T47D (cell line): ENCODE measurements at regions not wholly inside any gene's neighbourhood (a gene's known extent, or its start where the extent isn't known, plus 50 kb on each side); places are given as distances from the start of the nearest gene placed in this dataset.
"Not testable (repeated sequence)": the region's sequence is repeated elsewhere in the genome, so short reads cannot be mapped to it uniquely, and the experiment has no call there.

ENCODE experiments used
- DNase-seq, 2 experiments: peaks; one replicate each; pipeline versions ENCODE4 v3.0.0 to v3.0.0-alpha.2; 2011 to 2012; ENCODE audit warnings: low read depth in 1 of 2, low spot score in 1 of 2
- in situ Hi-C: cut with HindIII; loops from 2 replicates; pipeline ENCODE4 v1.10.0; 2016; ENCODE audit warnings: low sequenced_read_pairs, low pct_unique_long_range_greater_than_20kb

GRCh38 chr2:89161626-89162025 lies 470.2 kb downstream of the RPIA start:
- in situ Hi-C loops, DNase-seq: not testable (repeated sequence)

- in situ Hi-C loops, DNase-seq: not testable (repeated sequence)
Measured at GRCh38 chr2:89170506-89171173, 479.2 kb downstream of the RPIA start.

- in situ Hi-C loops, DNase-seq: not testable (repeated sequence)
Measured at GRCh38 chr2:89171174-89171519, 479.7 kb downstream of the RPIA start.

DNA sequence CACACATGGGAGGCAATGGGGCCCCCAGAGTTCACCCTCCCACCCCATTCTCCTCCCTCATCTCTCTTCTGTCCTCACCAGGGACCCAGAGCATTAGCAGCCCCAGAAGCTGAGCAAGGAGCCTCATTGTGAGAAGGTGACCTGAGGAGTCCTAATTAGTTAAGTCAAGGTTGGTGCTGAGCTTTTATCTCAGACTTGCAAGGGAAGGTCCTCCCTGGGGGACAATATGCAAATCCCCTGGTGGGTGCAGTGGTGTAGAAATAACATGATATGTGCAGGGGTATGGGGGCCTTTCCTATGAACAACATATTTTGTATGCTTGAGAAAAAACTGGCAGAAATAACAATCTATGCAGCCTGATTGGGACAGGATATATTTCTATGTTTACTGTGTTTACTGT lies 485.5 kb downstream of the RPIA start:
- in situ Hi-C loops, DNase-seq: not testable (repeated sequence)

- DNase-seq, in situ Hi-C loops: not testable (repeated sequence)
Measured at GRCh38 chr2:89182221-89182620, 490.7 kb downstream of the RPIA start.

DNA sequence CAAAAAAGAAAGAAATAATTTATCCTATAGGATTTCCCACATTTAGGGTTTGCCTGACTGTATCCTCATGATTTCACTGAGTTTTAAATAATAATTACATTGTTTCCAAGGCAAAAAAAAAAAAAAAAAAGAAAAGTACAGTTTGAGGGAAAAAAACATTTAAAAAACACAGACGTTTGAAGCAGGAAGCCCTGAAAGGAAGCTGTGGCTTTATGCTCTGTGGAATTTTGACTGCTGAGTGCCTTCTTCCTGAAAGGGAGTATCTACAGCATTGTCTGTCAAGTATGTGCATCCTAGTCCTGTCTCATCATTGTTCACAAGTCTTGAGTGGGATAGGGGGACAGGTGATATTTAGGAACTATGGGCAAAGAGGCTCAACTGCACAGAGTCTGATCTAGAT lies 493.3 kb downstream of the RPIA start:
- DNase-seq, in situ Hi-C loops: not testable (repeated sequence)

GRCh38 chr2:89195636-89196251 lies 504.3 kb downstream of the RPIA start:
- DNase-seq, in situ Hi-C loops: not testable (repeated sequence)

GRCh38 chr2:89196719-89197118 lies 505.2 kb downstream of the RPIA start:
- in situ Hi-C loops, DNase-seq: not testable (repeated sequence)

GRCh38 chr2:89198026-89198425 lies 506.6 kb downstream of the RPIA start:
- DNase-seq, in situ Hi-C loops: not testable (repeated sequence)

DNA sequence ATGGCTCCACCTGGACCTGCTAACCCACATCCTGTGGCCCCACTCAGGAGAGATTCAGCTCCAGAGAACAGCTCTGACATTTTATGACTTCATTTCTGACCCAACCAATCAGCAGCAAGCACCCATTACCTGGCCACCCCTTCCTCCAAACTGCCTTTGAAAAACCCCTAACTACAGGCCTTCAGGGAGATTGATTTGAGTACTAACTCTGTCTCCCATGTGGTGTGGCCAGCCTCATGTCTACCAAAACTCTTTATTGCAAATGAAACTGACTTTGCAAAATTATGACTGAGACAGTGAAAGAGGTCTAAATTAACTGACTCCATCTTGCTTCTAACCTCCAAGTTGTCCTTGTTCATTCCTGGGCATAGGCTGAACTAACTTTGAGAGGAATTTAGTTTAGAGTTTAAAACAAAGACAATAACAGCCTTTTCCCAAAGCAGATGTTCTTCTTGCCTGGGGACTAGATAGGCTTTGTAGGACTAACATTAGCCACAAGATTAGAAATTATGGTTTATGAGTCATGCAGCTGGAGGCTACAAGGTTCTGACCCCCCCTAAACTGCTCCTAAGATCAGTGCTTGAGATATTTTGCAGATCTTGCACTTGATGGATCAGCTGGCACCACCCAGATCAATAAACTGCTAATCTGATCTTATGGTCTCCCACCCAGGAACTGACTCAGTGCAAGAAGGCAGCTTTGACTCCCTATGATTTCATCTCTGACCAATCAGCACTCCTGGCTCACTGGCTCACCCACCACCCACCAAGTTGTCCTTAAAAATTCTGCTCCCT lies 508.2 kb downstream of the RPIA start:
- in situ Hi-C loops, DNase-seq: not testable (repeated sequence)

DNA sequence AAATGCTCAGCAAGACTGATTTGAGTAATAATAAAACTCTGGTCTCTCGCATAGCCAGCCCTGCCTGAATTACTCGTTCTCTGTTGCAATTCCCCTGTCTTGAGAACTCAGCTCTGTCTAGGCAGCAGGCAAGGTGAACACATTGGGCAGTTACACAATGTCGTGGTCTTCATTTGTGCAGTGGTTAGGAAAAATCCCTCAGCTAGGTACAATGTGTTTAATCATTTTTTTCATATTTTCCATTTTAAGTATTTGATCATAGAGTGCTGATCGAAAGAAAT lies 508.7 kb downstream of the RPIA start:
- in situ Hi-C loops, DNase-seq: not testable (repeated sequence)

DNA sequence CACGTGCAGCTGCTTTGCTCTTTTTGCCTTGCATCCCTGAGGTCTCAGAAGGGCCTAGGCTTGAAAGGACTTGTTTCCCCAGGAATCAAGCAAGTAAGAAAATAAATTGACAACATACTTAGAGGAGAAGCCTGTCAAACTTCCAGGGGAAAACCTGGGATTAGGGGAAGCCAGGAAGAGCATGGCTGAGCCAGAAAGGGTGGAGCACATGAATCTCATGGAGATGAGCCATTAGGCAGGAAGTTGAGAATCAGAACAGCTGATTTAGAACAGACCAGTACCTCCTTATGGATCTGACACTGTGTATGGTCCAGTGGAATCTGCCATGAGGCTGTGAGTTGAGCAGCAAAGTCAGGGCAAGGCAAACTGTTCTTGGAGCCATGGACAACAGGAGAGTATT lies 511.0 kb downstream of the RPIA start:
- DNase-seq, in situ Hi-C loops: not testable (repeated sequence)

DNA sequence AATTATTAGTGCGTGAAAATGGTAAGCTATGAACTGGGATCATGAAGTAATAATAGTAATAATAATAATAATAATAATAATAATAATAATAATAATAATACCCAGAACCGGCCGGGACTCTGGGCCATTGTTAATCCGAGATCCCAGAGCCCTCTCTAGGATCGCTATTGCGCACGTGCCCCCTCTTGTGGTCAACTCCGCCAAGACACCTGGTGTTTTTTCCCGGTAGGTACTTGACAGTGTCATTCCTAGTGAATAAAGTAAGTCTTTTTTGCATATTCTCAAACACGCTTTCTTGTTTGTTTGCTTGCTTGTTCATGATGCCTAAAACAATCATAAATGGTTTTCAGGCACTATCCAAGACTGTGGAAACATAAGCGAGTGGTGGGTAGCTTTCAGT lies 513.7 kb downstream of the RPIA start:
- DNase-seq, result peak in 1 of 2 experiments; percentile 25
- in situ Hi-C loops, result not testable (repeated sequence)

DNA sequence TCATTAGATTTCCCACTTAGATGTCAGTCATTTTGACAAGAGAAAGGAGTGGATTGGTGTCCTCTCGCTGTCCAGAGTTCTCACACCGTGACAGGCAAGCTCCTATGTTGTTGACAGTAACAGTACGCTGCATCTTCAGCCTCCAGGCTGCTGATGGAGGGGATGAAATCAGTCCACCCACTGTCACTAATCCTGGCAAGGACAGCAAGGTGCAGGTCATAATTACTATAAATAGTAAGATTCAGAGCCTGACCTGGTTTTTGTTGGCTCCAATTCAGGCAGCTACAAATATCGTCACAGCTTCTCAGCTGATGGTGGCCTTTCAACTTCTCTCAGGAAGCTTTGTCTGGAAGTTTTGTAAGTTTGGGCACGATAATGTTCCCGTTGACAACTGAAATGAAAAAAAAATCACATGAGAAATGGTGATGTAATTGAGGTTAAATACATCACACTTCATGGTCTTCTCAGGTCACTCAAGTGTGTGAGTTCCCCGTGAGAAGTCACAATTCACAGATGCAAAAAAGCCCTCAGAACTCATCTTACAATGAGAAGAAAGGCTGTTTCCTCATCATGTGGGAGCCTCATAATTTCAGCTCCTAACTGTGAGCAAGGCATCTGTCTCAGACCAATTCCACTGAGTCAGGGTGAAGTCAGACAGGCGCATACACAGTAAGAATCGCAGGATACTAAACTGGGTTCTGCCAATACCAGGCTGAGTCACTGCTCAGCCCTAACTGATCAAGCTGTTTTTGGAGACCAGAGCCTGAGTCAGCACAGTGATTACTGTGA lies 516.9 kb downstream of the RPIA start:
- in situ Hi-C loops, DNase-seq: not testable (repeated sequence)

DNA sequence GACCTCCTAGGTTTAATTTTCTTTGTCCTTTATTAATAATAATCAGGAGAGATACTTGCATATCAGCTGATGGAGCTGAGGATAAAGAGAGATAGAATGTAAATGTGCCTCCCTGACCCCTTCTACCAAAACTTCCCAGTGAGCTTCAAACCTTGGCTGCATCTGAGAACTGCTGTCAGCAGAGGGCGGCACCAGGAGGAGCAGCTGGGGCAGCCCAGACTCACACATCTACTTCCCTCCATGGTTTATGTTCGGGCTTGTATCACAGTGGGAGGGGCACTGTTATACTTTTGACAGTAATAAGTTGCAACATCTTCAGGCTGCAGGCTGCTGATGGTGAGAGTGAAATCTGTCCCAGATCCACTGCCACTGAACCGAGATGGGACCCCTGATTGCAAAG lies 521.7 kb downstream of the RPIA start:
- in situ Hi-C loops, DNase-seq: not testable (repeated sequence)

DNA sequence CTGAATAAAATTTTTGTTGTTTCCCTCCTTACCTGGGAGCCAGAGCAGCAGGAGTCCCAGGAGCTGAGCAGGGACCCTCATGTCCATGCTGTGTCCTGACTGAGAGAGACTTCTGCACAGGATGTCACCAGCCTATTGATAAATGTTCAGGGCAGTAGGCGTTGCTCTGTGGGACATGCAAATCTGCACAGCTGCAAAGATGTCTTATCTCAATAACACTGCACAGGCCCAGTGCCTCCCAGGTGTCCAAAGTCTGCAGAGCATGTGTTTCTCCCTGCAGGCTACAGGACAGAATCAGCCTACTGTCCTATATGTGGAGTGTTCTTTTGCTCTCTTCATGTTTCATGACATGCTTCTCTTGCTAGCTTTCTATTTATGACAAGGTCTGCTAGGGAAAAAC lies 522.3 kb downstream of the RPIA start:
- in situ Hi-C loops, DNase-seq: not testable (repeated sequence)

DNA sequence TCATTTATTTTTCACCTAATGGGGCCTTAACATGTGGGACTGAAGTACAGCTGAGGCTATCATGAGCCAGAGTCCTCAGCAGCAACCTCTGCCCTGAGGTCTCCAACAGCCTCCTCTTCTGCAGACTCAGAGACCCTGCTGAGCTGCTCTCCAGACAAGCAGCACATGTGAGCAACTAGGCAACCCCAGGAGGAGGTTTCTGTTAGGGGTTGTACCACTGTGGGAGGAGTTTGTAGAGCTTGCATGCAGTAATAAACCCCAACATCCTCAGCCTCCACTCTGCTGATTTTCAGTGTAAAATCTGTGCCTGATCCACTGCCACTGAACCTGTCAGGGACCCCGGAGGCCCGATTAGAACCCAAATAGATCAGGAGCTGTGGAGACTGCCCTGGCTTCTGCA lies 530.0 kb downstream of the RPIA start:
- in situ Hi-C loops, DNase-seq: not testable (repeated sequence)

GRCh38 chr2:89222063-89222732 lies 530.7 kb downstream of the RPIA start:
- DNase-seq, in situ Hi-C loops: not testable (repeated sequence)
